Common myeloid progenitor, CD34-positive (primary cell): ENCODE measurements at regions not wholly inside any gene's neighbourhood (a gene's known extent, or its start where the extent isn't known, plus 50 kb on each side); places are given as distances from the start of the nearest gene placed in this dataset.
"Not testable (repeated sequence)": the region's sequence is repeated elsewhere in the genome, so short reads cannot be mapped to it uniquely, and the experiment has no call there.

ENCODE experiments used
- CTCF ChIA-PET: fragments of 350-600 bp; sonication (Branson Sonifier 250); formaldehyde crosslinking; loops from one replicate; lab custom pipeline; 2021; ENCODE audit warnings: antibody characterized with exemption; lab: Charles Lee
- POLR2A ChIA-PET: fragments of 350-600 bp; sonication (Branson Sonifier 250); formaldehyde crosslinking; loops from one replicate; lab custom pipeline; 2021; ENCODE audit warnings: antibody characterized with exemption; lab: Charles Lee
- DNase-seq, 3 donors: peaks; one replicate each; pipeline versions ENCODE4 v3.0.0 to v3.0.0-alpha.2; 2013
- H3K27ac ChIP-seq, 2 experiments: 1 replicate in 1 of 2; 2 replicates in 1 of 2; pipeline ENCODE4 v1.7.0; 2013; ENCODE audit warnings: inconsistent platforms in 2 of 2, low read length in 2 of 2, mild to moderate bottlenecking in 2 of 2, low read depth in 1 of 2, moderate library complexity in 1 of 2; ENCODE audit not compliant: severe bottlenecking in 2 of 2, insufficient read depth in 1 of 2, poor library complexity in 1 of 2
- H3K27me3 ChIP-seq, 5 experiments: replicated peaks in 2 of 5; 1 replicate in 3 of 5; 2 replicates in 2 of 5; pipeline versions ENCODE4 v1.6.1 to v1.7.0; 2013; ENCODE audit warnings: low read length in 4 of 5, mild to moderate bottlenecking in 2 of 5, moderate library complexity in 2 of 5, inconsistent platforms in 1 of 5; ENCODE audit not compliant: insufficient read depth in 5 of 5, control insufficient read depth in 4 of 5
- H3K36me3 ChIP-seq, 4 experiments: 1 replicate in 2 of 4; 2 replicates in 2 of 4; pipeline versions ENCODE4 v1.6.1 to v1.7.0; 2013; ENCODE audit warnings: low read length in 3 of 4, control low read depth in 1 of 4, mild to moderate bottlenecking in 1 of 4; ENCODE audit not compliant: control insufficient read depth in 4 of 4, insufficient read depth in 4 of 4
- H3K4me1 ChIP-seq, 4 experiments: 1 replicate in 3 of 4; 2 replicates in 1 of 4; pipeline versions ENCODE4 v1.6.1 to v1.7.1; 2013; ENCODE audit warnings: low read length in 3 of 4, mild to moderate bottlenecking in 3 of 4, control low read depth in 1 of 4, inconsistent platforms in 1 of 4, moderate library complexity in 1 of 4; ENCODE audit not compliant: control insufficient read depth in 4 of 4, insufficient read depth in 4 of 4; ENCODE audit errors: control extremely low read depth in 1 of 4
- H3K4me3 ChIP-seq, 7 experiments: 1 replicate in 4 of 7; 2 replicates in 3 of 7; pipeline versions ENCODE4 v1.5.1 to v1.7.0; 2013; ENCODE audit warnings: mild to moderate bottlenecking in 7 of 7, low read length in 6 of 7, moderate library complexity in 6 of 7, inconsistent platforms in 2 of 7, low read depth in 2 of 7, control low read depth in 1 of 7; ENCODE audit not compliant: insufficient read depth in 4 of 7, control insufficient read depth in 1 of 7; ENCODE audit errors: extremely low read depth in 1 of 7
- H3K9me3 ChIP-seq, 5 experiments: 1 replicate in 4 of 5; 2 replicates in 1 of 5; pipeline versions ENCODE4 v1.6.1 to v1.7.1; 2013; ENCODE audit warnings: low read length in 4 of 5, mild to moderate bottlenecking in 2 of 5, inconsistent platforms in 1 of 5, low read depth in 1 of 5, moderate library complexity in 1 of 5; ENCODE audit not compliant: control insufficient read depth in 4 of 5, insufficient read depth in 2 of 5; ENCODE audit errors: control extremely low read depth in 1 of 5
- WGBS: methylation state at CpG from one replicate; pipeline ENCODE4 v1.1.5; 2013; ENCODE audit not compliant: insufficient coverage; 5-methylcytosine and 5-hydroxymethylcytosine counted together

- H3K9me3 ChIP-seq, H3K27ac ChIP-seq, POLR2A ChIA-PET, H3K4me1 ChIP-seq, H3K27me3 ChIP-seq, H3K36me3 ChIP-seq, H3K4me3 ChIP-seq, CTCF ChIA-PET, DNase-seq: not testable (repeated sequence)
Measured at GRCh38 chr5:135260108-135260507, 138.9 kb downstream of the MACROH2A1 start.

DNA sequence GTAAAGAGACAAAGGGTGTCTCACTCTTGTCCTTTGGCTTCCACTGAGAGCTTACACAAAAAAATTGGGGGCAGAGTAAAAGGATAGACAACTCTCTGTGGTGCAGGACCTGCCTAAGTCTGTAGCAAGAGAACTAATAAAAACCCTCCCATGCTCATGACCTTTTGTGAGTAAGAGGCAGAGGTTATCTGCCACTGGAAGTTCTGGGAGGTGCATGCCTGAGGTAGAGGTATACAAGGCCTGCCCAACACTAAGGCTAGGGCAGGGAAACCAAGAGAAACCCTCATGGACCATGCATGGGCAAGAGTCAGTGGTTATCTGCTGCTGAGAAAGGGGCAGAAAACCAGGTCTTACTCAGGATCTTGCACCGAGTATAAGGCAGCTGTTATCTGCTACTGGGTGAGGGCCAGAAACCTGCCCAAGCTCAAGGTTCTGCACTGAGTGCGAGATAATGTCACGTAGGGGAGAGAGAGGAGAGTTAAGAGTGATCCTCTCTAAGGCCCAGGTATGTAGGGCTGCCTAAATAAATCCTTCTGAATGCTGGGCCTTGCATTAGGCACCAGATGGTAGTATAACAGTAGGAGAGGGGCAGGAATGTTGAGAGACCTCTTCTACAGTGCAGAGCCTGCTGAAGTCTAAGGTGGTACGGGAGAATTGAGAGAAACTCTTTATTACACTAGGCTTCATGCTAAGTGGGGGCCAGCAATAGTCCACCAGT is 143.4 kb downstream of the MACROH2A1 start:
- CTCF ChIA-PET, result interaction anchor here (1.0 kb wide), 1 partner anchor 10 kb away, joined by 3 read pairs; no protein-coding TSS in a partner anchor
- POLR2A ChIA-PET, result no interaction called here
- DNase-seq, result no peak
- no peak overlapping the region for H3K27ac ChIP-seq
- peaks cover 0 to 5% (median 4%) of the 10 kb centered on the region in 5 experiments for H3K9me3 ChIP-seq
- no peaks in the 10 kb centered on the region for H3K4me1 ChIP-seq
- H3K4me3 ChIP-seq, result no peak overlapping the region
- H3K36me3 ChIP-seq, result no peaks in the 10 kb centered on the region
- H3K27me3 ChIP-seq, result no peaks in the 10 kb centered on the region
- 100% methylated on average over 3 of the region's 4 CpGs for WGBS

GRCh38 chr5:135254183-135254582 is 144.8 kb downstream of the MACROH2A1 start:
- Histone ChIP-seq H3K27me3 (no peaks in the 10 kb centered on the region), H3K9me3 (peaks cover 0 to 4% (median 3%) of the 10 kb centered on the region in 5 experiments), H3K4me3 (no peak overlapping the region), H3K36me3 (no peaks in the 10 kb centered on the region), H3K27ac (no peak overlapping the region), H3K4me1 (no peaks in the 10 kb centered on the region)
- WGBS, result 86% methylated on average over 4 of the region's 4 CpGs
- DNase-seq, result no peak
- POLR2A ChIA-PET, result no interaction called here
- CTCF ChIA-PET, result interaction anchor here (1.1 kb wide), 1 partner anchor 11 kb away, joined by 3 read pairs; no protein-coding TSS in a partner anchor

DNA sequence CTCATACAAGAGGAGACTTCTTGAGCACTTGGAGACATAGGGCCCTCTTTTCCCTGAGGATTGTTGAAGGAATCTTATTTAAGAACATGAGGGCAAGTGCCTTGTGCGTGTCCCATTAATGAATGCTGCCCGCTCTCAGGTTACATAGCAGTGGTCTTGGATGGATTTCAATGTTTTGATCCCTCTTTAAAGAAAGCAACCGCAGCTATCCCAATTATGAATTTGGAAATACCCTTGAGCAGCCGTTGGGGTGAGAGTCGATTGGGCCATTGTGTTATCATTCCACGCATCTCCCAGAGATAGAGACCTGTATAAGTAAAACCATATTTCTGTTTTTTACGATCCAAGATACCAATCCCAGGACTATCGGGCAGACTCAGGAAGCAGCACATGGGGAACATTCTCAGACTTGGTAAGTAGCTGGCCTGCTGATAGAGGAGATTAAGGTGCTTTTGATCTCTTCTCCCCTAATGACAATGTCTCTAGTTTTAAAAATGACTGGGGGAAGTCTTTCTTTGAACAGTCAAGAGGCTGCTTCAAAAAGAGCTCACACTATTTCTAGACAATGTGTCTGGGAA is 145.3 kb downstream of the MACROH2A1 start:
- Histone ChIP-seq H3K27ac (no peak overlapping the region), H3K27me3 (no peaks in the 10 kb centered on the region), H3K36me3 (no peaks in the 10 kb centered on the region), H3K4me3 (no peak overlapping the region), H3K4me1 (no peaks in the 10 kb centered on the region), H3K9me3 (peaks cover 0 to 4% (median 3%) of the 10 kb centered on the region in 5 experiments)
- DNase-seq, result no peak
- POLR2A ChIA-PET, result no interaction called here
- WGBS, result 97% methylated on average over 7 of the region's 8 CpGs
- CTCF ChIA-PET, result interaction anchor here (1.1 kb wide), 1 partner anchor 11 kb away, joined by 3 read pairs; no protein-coding TSS in a partner anchor

DNA sequence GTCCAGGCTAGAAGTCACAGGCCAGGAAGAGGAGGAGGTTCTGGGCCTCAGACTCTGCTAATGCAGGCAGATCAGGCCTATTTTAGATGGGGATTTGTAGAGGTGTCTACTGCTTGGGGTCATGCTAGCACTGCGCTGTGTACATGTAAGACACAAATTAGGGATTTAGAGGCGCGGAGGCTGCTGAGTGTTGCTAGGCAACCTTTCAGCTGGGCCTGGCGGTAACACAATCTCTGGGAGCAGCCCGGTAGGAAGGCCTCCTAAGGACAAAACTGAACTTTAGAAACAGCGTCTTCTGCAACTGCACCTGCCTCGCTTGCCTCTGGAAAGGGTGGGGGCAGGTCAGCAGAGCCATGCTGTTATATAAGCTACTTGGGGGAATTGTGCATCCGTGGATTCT is 147.9 kb downstream of the MACROH2A1 start:
- WGBS, result 94% methylated on average over 7 of the region's 8 CpGs
- CTCF ChIA-PET, result no interaction called here
- DNase-seq, result no peak
- POLR2A ChIA-PET, result no interaction called here
- Histone ChIP-seq H3K9me3 (peaks cover 0 to 4% (median 3%) of the 10 kb centered on the region in 5 experiments), H3K4me1 (no peaks in the 10 kb centered on the region), H3K27ac (no peak overlapping the region), H3K36me3 (no peaks in the 10 kb centered on the region), H3K27me3 (no peaks in the 10 kb centered on the region), H3K4me3 (no peak overlapping the region)

- Histone ChIP-seq H3K27ac (no peak overlapping the region), H3K4me3 (no peak overlapping the region), H3K4me1 (no peaks in the 10 kb centered on the region), H3K9me3 (peaks cover 0 to 3% (median under 1%) of the 10 kb centered on the region in 5 experiments), H3K36me3 (no peaks in the 10 kb centered on the region), H3K27me3 (no peaks in the 10 kb centered on the region)
- DNase-seq, result no peak
- ChIA-PET CTCF (no interaction called here), POLR2A (no interaction called here)
- 100% methylated on average over 2 of the region's 4 CpGs for WGBS
Measured at GRCh38 chr5:135250671-135251070, 148.4 kb downstream of the MACROH2A1 start.

- 95% methylated on average over 5 of the region's 5 CpGs for WGBS
- ChIA-PET POLR2A (no interaction called here), CTCF (no interaction called here)
- no peaks in the 10 kb centered on the region for H3K4me1 ChIP-seq
- H3K4me3 ChIP-seq, result no peak overlapping the region
- H3K9me3 ChIP-seq, result peaks cover 0 to 3% (median 0%) of the 10 kb centered on the region in 5 experiments
- no peak overlapping the region for H3K27ac ChIP-seq
- H3K36me3 ChIP-seq, result no peaks in the 10 kb centered on the region
- no peak for DNase-seq
- H3K27me3 ChIP-seq, result no peaks in the 10 kb centered on the region
Measured at GRCh38 chr5:135249658-135250057, 149.4 kb downstream of the MACROH2A1 start.
